HepG2 (cell line): ENCODE measurements at regions not wholly inside any gene's neighbourhood (a gene's known extent, or its start where the extent isn't known, plus 50 kb on each side); places are given as distances from the start of the nearest gene placed in this dataset.

Experiments used
- CCDC6 ChIP-seq: sonication (generic); formaldehyde crosslinking; IDR thresholded peaks from 2 replicates; pipeline ENCODE4 v1.8.1; 2022; ENCODE audit warnings: mild to moderate bottlenecking, missing genetic modification reagents, moderate library complexity
- HDAC1 ChIP-seq: sonication (generic); formaldehyde crosslinking; IDR thresholded peaks from 2 replicates; pipeline ENCODE4 v1.5.1; 2020; ENCODE audit warnings: mild to moderate bottlenecking, missing genetic modification reagents
- HIVEP1 ChIP-seq: sonication (generic); formaldehyde crosslinking; IDR thresholded peaks from 2 replicates; pipeline ENCODE4 v1.4.0; 2020; ENCODE audit warnings: mild to moderate bottlenecking, missing genetic modification reagents
- HNRNPL ChIP-seq: fragments of 200-400 bp; formaldehyde crosslinking; IDR thresholded peaks from 2 replicates; pipeline ENCODE4 v1.6.1; 2017; ENCODE audit warnings: mild to moderate bottlenecking, low read depth, low read length
- MTF2 ChIP-seq: sonication (generic); formaldehyde crosslinking; IDR thresholded peaks from 2 replicates; pipeline ENCODE4 v1.5.0; 2020; ENCODE audit warnings: missing genetic modification reagents, borderline replicate concordance
- RNF2 ChIP-seq: fragments of 450-650 bp; conservative IDR thresholded peaks from 2 replicates; pipeline ENCODE4 v1.6.1; 2016; ENCODE audit warnings: low read depth
- SAP130 ChIP-seq: IDR thresholded peaks from 2 replicates; pipeline ENCODE4 v1.6.1; 2016; ENCODE audit warnings: low read depth
- TBX2 ChIP-seq: sonication (generic); formaldehyde crosslinking; IDR thresholded peaks from 2 replicates; pipeline ENCODE4 v1.5.0; 2020; ENCODE audit warnings: missing genetic modification reagents, mild to moderate bottlenecking, borderline replicate concordance
- UBTF ChIP-seq: sonication (generic); formaldehyde crosslinking; IDR thresholded peaks from 2 replicates; pipeline ENCODE4 v1.4.0; 2020; ENCODE audit warnings: mild to moderate bottlenecking, missing genetic modification reagents
- ZBTB38 ChIP-seq: sonication (generic); formaldehyde crosslinking; IDR thresholded peaks from 2 replicates; pipeline ENCODE4 v1.5.1; 2020; ENCODE audit warnings: mild to moderate bottlenecking, missing genetic modification reagents
- ZNF276 ChIP-seq: sonication (generic); formaldehyde crosslinking; IDR thresholded peaks from 2 replicates; pipeline ENCODE4 v1.4.0; 2020; ENCODE audit warnings: mild to moderate bottlenecking, low read depth, missing genetic modification reagents
- ZNF501 ChIP-seq: sonication (generic); formaldehyde crosslinking; IDR thresholded peaks from 2 replicates; pipeline ENCODE4 v1.5.1; 2020; ENCODE audit warnings: mild to moderate bottlenecking, moderate library complexity, missing genetic modification reagents
- ZNF629 ChIP-seq: sonication (generic); formaldehyde crosslinking; conservative IDR thresholded peaks from 2 replicates; pipeline ENCODE4 v1.5.0; 2020; ENCODE audit warnings: missing genetic modification reagents
- ZNF639 ChIP-seq: conservative IDR thresholded peaks from 2 replicates; pipeline ENCODE4 v1.6.1; 2018; ENCODE audit warnings: missing genetic modification reagents
- ZNF674 ChIP-seq: sonication (generic); formaldehyde crosslinking; IDR thresholded peaks from 2 replicates; pipeline ENCODE4 v1.5.0; 2020; ENCODE audit warnings: low read depth, mild to moderate bottlenecking, missing genetic modification reagents
- ZNF678 ChIP-seq: sonication (generic); formaldehyde crosslinking; IDR thresholded peaks from 2 replicates; pipeline ENCODE4 v1.4.0; 2020; ENCODE audit warnings: mild to moderate bottlenecking, missing genetic modification reagents
- ZNF747 ChIP-seq: sonication (generic); formaldehyde crosslinking; IDR thresholded peaks from 2 replicates; pipeline ENCODE4 v1.8.1; 2023; ENCODE audit warnings: missing genetic modification reagents, mild to moderate bottlenecking, borderline replicate concordance

- peak; percentile 100 for TF ChIP-seq MTF2 (CRISPR knock-in tag)
- TF ChIP-seq HNRNPL = 0 out of 2 replicates have a peak, but pooled peaks have one; percentile 11
- no peak for TF ChIP-seq ZNF639
- TF ChIP-seq SAP130 = no peak
- 0 out of 2 replicates have a peak, but pooled peaks have one; percentile 12 for TF ChIP-seq ZBTB38
- no peak for TF ChIP-seq ZNF747 (CRISPR knock-in tag)
- TF ChIP-seq HDAC1 = peak; percentile 40; the same call in 1 of the 2 replicates
- 0 out of 2 replicates have a peak, but pooled peaks have one; percentile 19 for TF ChIP-seq HIVEP1 (CRISPR knock-in tag)
- no peak for TF ChIP-seq ZNF629 (CRISPR knock-in tag)
- TF ChIP-seq RNF2 = 0 out of 2 replicates have a peak, but pooled peaks have one; percentile 28
- no peak for TF ChIP-seq ZNF276 (CRISPR knock-in tag)
- TF ChIP-seq ZNF501 = peak; percentile 56; the same call in 1 of the 2 replicates
- TF ChIP-seq TBX2 (CRISPR knock-in tag) = no peak
- 0 out of 2 replicates have a peak, but pooled peaks have one; percentile 13 for TF ChIP-seq CCDC6 (CRISPR knock-in tag)
- no peak for TF ChIP-seq ZNF678 (CRISPR knock-in tag)
- 0 out of 2 replicates have a peak, but pooled peaks have one; percentile 51 for TF ChIP-seq UBTF
- 0 out of 2 replicates have a peak, but pooled peaks have one; percentile 25 for TF ChIP-seq ZNF674 (CRISPR knock-in tag)
Observed at GRCh38 chr20:36093025-36093803, 61.3 kb upstream of the EPB41L1 start (continued).
